Astrocyte (in vitro differentiated cells and primary cell): ENCODE measurements at regions not wholly inside any gene's neighbourhood (a gene's known extent, or its start where the extent isn't known, plus 50 kb on each side); places are given as distances from the start of the nearest gene placed in this dataset.

Experiments
- CTCF ChIP-seq: IDR thresholded peaks from 2 replicates; pipeline ENCODE4 v1.5.1; 2011; ENCODE audit warnings: low read depth, mild to moderate bottlenecking, inconsistent platforms, low read length, moderate library complexity; ENCODE audit not compliant: insufficient read depth
- EZH2 ChIP-seq: IDR thresholded peaks from 2 replicates; pipeline ENCODE4 v1.6.1; 2012; ENCODE audit warnings: mild to moderate bottlenecking, low read length, inconsistent platforms; ENCODE audit not compliant: insufficient read depth

- TF ChIP-seq CTCF = no peak
- TF ChIP-seq EZH2 = no peak
Observed at GRCh38 chr14:84782902-84783301, 747.0 kb upstream of the FLRT2 start.
